ENCODE measurements at regions not wholly inside any gene's neighbourhood (a gene's known extent, or its start where the extent isn't known, plus 50 kb on each side); places are given as distances from the start of the nearest gene placed in this dataset.

DNA sequence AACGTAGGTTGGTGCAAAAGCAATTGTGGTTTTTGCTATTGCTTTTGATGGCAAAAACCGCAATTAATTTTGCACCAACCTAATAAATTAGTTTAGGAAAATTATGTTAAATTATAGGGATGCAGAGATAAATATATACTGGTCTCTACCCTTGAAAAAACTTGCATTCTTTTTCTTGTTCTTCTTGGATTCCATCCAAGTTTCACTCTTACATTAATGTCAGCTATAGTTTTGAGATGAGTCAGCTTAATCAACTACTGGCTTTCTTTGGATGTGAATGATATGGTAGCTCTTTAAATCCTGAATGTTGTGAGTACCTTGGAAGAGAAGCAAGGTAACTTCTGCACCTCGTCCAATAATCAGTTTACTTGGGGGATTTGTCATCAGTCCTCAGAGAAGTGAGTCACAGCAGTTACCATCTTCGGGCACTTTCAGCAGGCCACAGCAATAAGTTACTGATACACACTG is 549.0 kb upstream of the ZNF608 start:
- Histone ChIP-seq H3K36me3 (ENCODE audit: control insufficient read depth, insufficient read depth, low read length) (no peaks in the 10 kb centered on the region), H3K27me3 (ENCODE audit: control insufficient read depth, insufficient read depth, low read length) (no peaks in the 10 kb centered on the region), H3K27ac (ENCODE audit: low read length) (no peak overlapping the region), H3K9me3 (ENCODE audit: control insufficient read depth, insufficient read depth, low read depth, low read length) (no peaks in the 10 kb centered on the region), H3K4me1 (ENCODE audit: control insufficient read depth, insufficient read depth, low read length) (peaks cover 9% of the 10 kb centered on the region), H3K4me3 (ENCODE audit: low read depth in 2 of 2, low read length in 2 of 2) (no peak overlapping the region)
- DNase-seq (ENCODE audit: low read depth, low spot score): no peak
- no peak for ATAC-seq
- intact Hi-C loops (cut with micrococcal nuclease; ENCODE audit: unreplicated experiment): no loop called here
- no TSS peak for BruUV-seq (replicated peaks)
- in situ Hi-C loops (cut with HindIII; ENCODE audit: low pct_unique_long_range_greater_than_20kb, low sequenced_read_pairs): no loop called here
- no peak for TF ChIP-seq TCF7L2 (IDR thresholded peaks at IDR 0.05; ENCODE audit: low read depth, low read length)
- TF ChIP-seq, protein P1, sequence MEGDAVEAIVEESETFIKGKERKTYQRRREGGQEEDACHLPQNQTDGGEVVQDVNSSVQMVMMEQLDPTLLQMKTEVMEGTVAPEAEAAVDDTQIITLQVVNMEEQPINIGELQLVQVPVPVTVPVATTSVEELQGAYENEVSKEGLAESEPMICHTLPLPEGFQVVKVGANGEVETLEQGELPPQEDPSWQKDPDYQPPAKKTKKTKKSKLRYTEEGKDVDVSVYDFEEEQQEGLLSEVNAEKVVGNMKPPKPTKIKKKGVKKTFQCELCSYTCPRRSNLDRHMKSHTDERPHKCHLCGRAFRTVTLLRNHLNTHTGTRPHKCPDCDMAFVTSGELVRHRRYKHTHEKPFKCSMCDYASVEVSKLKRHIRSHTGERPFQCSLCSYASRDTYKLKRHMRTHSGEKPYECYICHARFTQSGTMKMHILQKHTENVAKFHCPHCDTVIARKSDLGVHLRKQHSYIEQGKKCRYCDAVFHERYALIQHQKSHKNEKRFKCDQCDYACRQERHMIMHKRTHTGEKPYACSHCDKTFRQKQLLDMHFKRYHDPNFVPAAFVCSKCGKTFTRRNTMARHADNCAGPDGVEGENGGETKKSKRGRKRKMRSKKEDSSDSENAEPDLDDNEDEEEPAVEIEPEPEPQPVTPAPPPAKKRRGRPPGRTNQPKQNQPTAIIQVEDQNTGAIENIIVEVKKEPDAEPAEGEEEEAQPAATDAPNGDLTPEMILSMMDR (IDR thresholded peaks at IDR 0.05): no peak
- no peak for TF ChIP-seq POLR2AphosphoS5 (IDR thresholded peaks at IDR 0.05; ENCODE audit: low read depth, low read length)
- no peak for TF ChIP-seq SIN3A (IDR thresholded peaks at IDR 0.05; ENCODE audit: borderline replicate concordance, insufficient read depth, low read depth, low read length)
- TF ChIP-seq, protein P2, sequence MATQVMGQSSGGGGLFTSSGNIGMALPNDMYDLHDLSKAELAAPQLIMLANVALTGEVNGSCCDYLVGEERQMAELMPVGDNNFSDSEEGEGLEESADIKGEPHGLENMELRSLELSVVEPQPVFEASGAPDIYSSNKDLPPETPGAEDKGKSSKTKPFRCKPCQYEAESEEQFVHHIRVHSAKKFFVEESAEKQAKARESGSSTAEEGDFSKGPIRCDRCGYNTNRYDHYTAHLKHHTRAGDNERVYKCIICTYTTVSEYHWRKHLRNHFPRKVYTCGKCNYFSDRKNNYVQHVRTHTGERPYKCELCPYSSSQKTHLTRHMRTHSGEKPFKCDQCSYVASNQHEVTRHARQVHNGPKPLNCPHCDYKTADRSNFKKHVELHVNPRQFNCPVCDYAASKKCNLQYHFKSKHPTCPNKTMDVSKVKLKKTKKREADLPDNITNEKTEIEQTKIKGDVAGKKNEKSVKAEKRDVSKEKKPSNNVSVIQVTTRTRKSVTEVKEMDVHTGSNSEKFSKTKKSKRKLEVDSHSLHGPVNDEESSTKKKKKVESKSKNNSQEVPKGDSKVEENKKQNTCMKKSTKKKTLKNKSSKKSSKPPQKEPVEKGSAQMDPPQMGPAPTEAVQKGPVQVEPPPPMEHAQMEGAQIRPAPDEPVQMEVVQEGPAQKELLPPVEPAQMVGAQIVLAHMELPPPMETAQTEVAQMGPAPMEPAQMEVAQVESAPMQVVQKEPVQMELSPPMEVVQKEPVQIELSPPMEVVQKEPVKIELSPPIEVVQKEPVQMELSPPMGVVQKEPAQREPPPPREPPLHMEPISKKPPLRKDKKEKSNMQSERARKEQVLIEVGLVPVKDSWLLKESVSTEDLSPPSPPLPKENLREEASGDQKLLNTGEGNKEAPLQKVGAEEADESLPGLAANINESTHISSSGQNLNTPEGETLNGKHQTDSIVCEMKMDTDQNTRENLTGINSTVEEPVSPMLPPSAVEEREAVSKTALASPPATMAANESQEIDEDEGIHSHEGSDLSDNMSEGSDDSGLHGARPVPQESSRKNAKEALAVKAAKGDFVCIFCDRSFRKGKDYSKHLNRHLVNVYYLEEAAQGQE (IDR thresholded peaks at IDR 0.05; ENCODE audit: insufficient read depth in 1 of 2, low read depth in 2 of 2, low read length in 1 of 2): no peak
- POLR2A ChIA-PET: no interaction called here
- CTCF ChIA-PET: no interaction called here

DNA sequence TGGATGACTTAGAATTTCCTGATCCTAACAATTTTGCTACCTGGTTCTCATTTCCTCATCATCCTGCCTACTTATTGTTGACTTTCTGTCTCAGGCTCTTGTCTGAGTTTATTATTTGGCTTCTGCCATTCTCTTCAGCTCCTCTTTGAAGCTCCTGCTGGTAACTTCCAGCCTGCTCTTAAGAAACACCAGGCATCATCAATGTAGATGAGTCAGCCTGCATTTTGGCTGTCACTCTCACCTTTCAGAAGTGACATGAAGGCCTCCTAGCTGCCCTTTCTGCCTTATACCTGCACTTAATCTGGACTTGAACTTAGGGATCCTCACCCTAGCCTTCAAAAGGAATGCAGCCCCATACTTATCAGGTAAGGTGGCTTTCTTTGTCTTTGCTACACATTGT is 551.8 kb upstream of the ZNF608 start:
- Histone ChIP-seq H3K27me3 (ENCODE audit: control insufficient read depth, insufficient read depth, low read length) (no peaks in the 10 kb centered on the region), H3K4me3 (ENCODE audit: low read depth in 2 of 2, low read length in 2 of 2) (no peak overlapping the region), H3K9me3 (ENCODE audit: control insufficient read depth, insufficient read depth, low read depth, low read length) (no peaks in the 10 kb centered on the region), H3K27ac (ENCODE audit: low read length) (peak overlapping the region; percentile 67), H3K4me1 (ENCODE audit: control insufficient read depth, insufficient read depth, low read length) (peaks cover 9% of the 10 kb centered on the region), H3K36me3 (ENCODE audit: control insufficient read depth, insufficient read depth, low read length) (no peaks in the 10 kb centered on the region)
- intact Hi-C loops (cut with micrococcal nuclease; ENCODE audit: unreplicated experiment) (no loop called here), in situ Hi-C loops (cut with HindIII; ENCODE audit: low pct_unique_long_range_greater_than_20kb, low sequenced_read_pairs) (no loop called here)
- no peak for ATAC-seq
- no TSS peak for BruUV-seq (replicated peaks)
- CTCF ChIA-PET: no interaction called here
- DNase-seq (ENCODE audit: low read depth, low spot score): no peak
- POLR2A ChIA-PET: interaction anchor here (0.5 kb wide), 1 partner anchor 550 kb away, joined by 14 read pairs; no protein-coding TSS in a partner anchor
- no peak for TF ChIP-seq POLR2AphosphoS5 (IDR thresholded peaks at IDR 0.05; ENCODE audit: low read depth, low read length)
- TF ChIP-seq SIN3A (IDR thresholded peaks at IDR 0.05; ENCODE audit: borderline replicate concordance, insufficient read depth, low read depth, low read length): no peak
- TF ChIP-seq, protein P2 (IDR thresholded peaks at IDR 0.05; ENCODE audit: insufficient read depth in 1 of 2, low read depth in 2 of 2, low read length in 1 of 2): no peak
- TF ChIP-seq, protein P1 (IDR thresholded peaks at IDR 0.05): no peak
- TF ChIP-seq TCF7L2 (IDR thresholded peaks at IDR 0.05; ENCODE audit: low read depth, low read length): no peak
